H9 (cell line): ENCODE measurements at regions not wholly inside any gene's neighbourhood (a gene's known extent, or its start where the extent isn't known, plus 50 kb on each side); places are given as distances from the start of the nearest gene placed in this dataset.

Source experiments
- DNase-seq: peaks from one replicate; pipeline ENCODE4 v3.0.0-alpha.2; 2017
- H2AFZ ChIP-seq: one replicate; pipeline ENCODE4 v1.6.1; 2013; ENCODE audit warnings: mild to moderate bottlenecking, low read length, control low read depth, moderate library complexity
- H2AK5ac ChIP-seq: 2 replicates; pipeline ENCODE4 v1.6.1; 2013; ENCODE audit warnings: low read length, control low read depth, mixed read lengths; ENCODE audit not compliant: insufficient read length
- H2BK120ac ChIP-seq: one replicate; pipeline ENCODE4 v1.6.1; 2013; ENCODE audit warnings: low read depth, mild to moderate bottlenecking, low read length, control low read depth, inconsistent platforms; ENCODE audit not compliant: poor library complexity, severe bottlenecking
- H2BK12ac ChIP-seq: 2 replicates; pipeline ENCODE4 v1.6.1; 2013; ENCODE audit warnings: low read length, control low read depth, mixed read lengths, low read depth; ENCODE audit not compliant: insufficient read length
- H2BK15ac ChIP-seq: 2 replicates; pipeline ENCODE4 v1.6.1; 2013; ENCODE audit warnings: low read depth, low read length, control low read depth
- H2BK20ac ChIP-seq: one replicate; pipeline ENCODE4 v1.6.1; 2013; ENCODE audit warnings: low read depth, mild to moderate bottlenecking, low read length, control low read depth, inconsistent platforms; ENCODE audit not compliant: poor library complexity, severe bottlenecking
- H2BK5ac ChIP-seq: 2 replicates; pipeline ENCODE4 v1.6.1; 2013; ENCODE audit warnings: low read length, control low read depth, mixed read lengths; ENCODE audit not compliant: insufficient read length
- H3K14ac ChIP-seq: 2 replicates; pipeline ENCODE4 v1.6.1; 2013; ENCODE audit warnings: low read length, control low read depth; ENCODE audit not compliant: insufficient read depth
- H3K18ac ChIP-seq: 2 replicates; pipeline ENCODE4 v1.6.1; 2013; ENCODE audit warnings: low read depth, mild to moderate bottlenecking, mixed read lengths, low read length, control low read depth; ENCODE audit not compliant: insufficient read length
- H3K23ac ChIP-seq: 2 replicates; pipeline ENCODE4 v1.6.1; 2013; ENCODE audit warnings: low read length, control low read depth, mixed read lengths, low read depth; ENCODE audit not compliant: insufficient read length
- H3K23me2 ChIP-seq: 2 replicates; pipeline ENCODE4 v1.6.1; 2013; ENCODE audit warnings: low read depth, mild to moderate bottlenecking, mixed read lengths, low read length, control low read depth; ENCODE audit not compliant: insufficient read length, poor library complexity, severe bottlenecking
- H3K27ac ChIP-seq: 2 replicates; pipeline ENCODE4 v1.5.1; 2013; ENCODE audit warnings: low read length, control low read depth, mixed read lengths, low read depth; ENCODE audit not compliant: insufficient read length
- H3K27me3 ChIP-seq: 2 replicates; pipeline ENCODE4 v1.6.1; 2013; ENCODE audit warnings: low read length, control low read depth, inconsistent platforms; ENCODE audit not compliant: insufficient read depth
- H3K4ac ChIP-seq: 2 replicates; pipeline ENCODE4 v1.6.1; 2013; ENCODE audit warnings: low read depth, mild to moderate bottlenecking, control low read depth, inconsistent platforms, low read length, moderate library complexity
- H3K4me1 ChIP-seq: 2 replicates; pipeline ENCODE4 v1.6.1; 2013; ENCODE audit warnings: low read length, control low read depth, inconsistent platforms; ENCODE audit not compliant: insufficient read depth
- H3K4me2 ChIP-seq: 2 replicates; pipeline ENCODE4 v1.6.1; 2013; ENCODE audit warnings: low read length, control low read depth, mixed read lengths; ENCODE audit not compliant: insufficient read length, insufficient read depth
- H3K56ac ChIP-seq: 2 replicates; pipeline ENCODE4 v1.6.1; 2013; ENCODE audit warnings: low read depth, mild to moderate bottlenecking, mixed read lengths, low read length, control low read depth; ENCODE audit not compliant: insufficient read length
- H3K79me1 ChIP-seq: 2 replicates; pipeline ENCODE4 v1.6.1; 2013; ENCODE audit warnings: low read depth, mild to moderate bottlenecking, moderate library complexity, low read length, control low read depth, inconsistent platforms; ENCODE audit not compliant: insufficient read depth, poor library complexity, severe bottlenecking
- H3K79me2 ChIP-seq: 2 replicates; pipeline ENCODE4 v1.6.1; 2013; ENCODE audit warnings: low read length, control low read depth, inconsistent platforms; ENCODE audit not compliant: insufficient read depth
- H3K9ac ChIP-seq: 2 replicates; pipeline ENCODE4 v1.6.1; 2013; ENCODE audit warnings: low read length, control low read depth, mixed read lengths; ENCODE audit not compliant: insufficient read length; ENCODE audit errors: extremely low read depth
- H3K9me3 ChIP-seq: one replicate; pipeline ENCODE4 v1.6.1; 2013; ENCODE audit warnings: low read depth, low read length, inconsistent platforms; ENCODE audit not compliant: control insufficient read depth
- H3T11ph ChIP-seq: one replicate; pipeline ENCODE4 v1.6.1; 2013; ENCODE audit warnings: mild to moderate bottlenecking, low read length, control low read depth, inconsistent platforms
- H4K20me1 ChIP-seq: one replicate; pipeline ENCODE4 v1.6.1; 2013; ENCODE audit not compliant: control insufficient read depth, insufficient read length, insufficient read depth
- H4K5ac ChIP-seq: 2 replicates; pipeline ENCODE4 v1.6.1; 2013; ENCODE audit warnings: low read depth, mild to moderate bottlenecking, mixed read lengths, low read length, control low read depth; ENCODE audit not compliant: insufficient read length
- H4K8ac ChIP-seq: replicated peaks from 2 replicates; pipeline ENCODE4 v1.6.1; 2013; ENCODE audit warnings: low read length, control low read depth, mixed read lengths, low read depth; ENCODE audit not compliant: insufficient read length
- H4K91ac ChIP-seq: 2 replicates; pipeline ENCODE4 v1.6.1; 2013; ENCODE audit warnings: low read depth, mild to moderate bottlenecking, moderate library complexity, mixed read lengths, low read length, control low read depth; ENCODE audit not compliant: insufficient read length
- H3K27ac Mint-ChIP-seq, 3 experiments: 2 replicates in 2 of 3; 3 replicates in 1 of 3; pipeline ENCODE4 v1.8.0; 2020 to 2021; ENCODE audit warnings: mixed read lengths in 3 of 3, mild to moderate bottlenecking in 1 of 3, moderate library complexity in 1 of 3
- H3K27me3 Mint-ChIP-seq: 2 replicates; pipeline ENCODE4 v1.8.0; 2021; ENCODE audit warnings: low read depth, mild to moderate bottlenecking, moderate library complexity, mixed read lengths
- H3K36me3 Mint-ChIP-seq, 3 experiments: 2 replicates in 2 of 3; 3 replicates in 1 of 3; pipeline ENCODE4 v1.8.0; 2020 to 2021; ENCODE audit warnings: low read depth in 3 of 3, mixed read lengths in 3 of 3; ENCODE audit not compliant: insufficient read depth in 1 of 3
- H3K4me1 Mint-ChIP-seq, 2 experiments: 2 replicates each; pipeline ENCODE4 v1.8.0; 2020; ENCODE audit warnings: mixed read lengths in 2 of 2
- H3K4me3 Mint-ChIP-seq, 2 experiments: 2 replicates in 1 of 2; 3 replicates in 1 of 2; pipeline ENCODE4 v1.8.0; 2020 to 2021; ENCODE audit warnings: mild to moderate bottlenecking in 2 of 2, mixed read lengths in 2 of 2, moderate library complexity in 1 of 2
- H3K9me3 Mint-ChIP-seq, 2 experiments: 2 replicates in 1 of 2; 3 replicates in 1 of 2; pipeline ENCODE4 v1.8.0; 2020; ENCODE audit warnings: mild to moderate bottlenecking in 2 of 2, mixed read lengths in 2 of 2, moderate library complexity in 1 of 2
- WGBS: extraction: QIAGEN DNeasy Blood & Tissue Kit; methylation state at CpG from one replicate; pipeline ENCODE4 v1.1.7; 2013; ENCODE audit warnings: missing lambda C conversion rate, low lambda C conversion rate, mixed read lengths; ENCODE audit not compliant: insufficient read length; ENCODE audit errors: extremely low coverage; 5-methylcytosine and 5-hydroxymethylcytosine counted together
- TF ChIP-seq, protein P1 (sequence below): fragments of 200-600 bp; sonication (generic); conservative IDR thresholded peaks from 3 replicates; pipeline ENCODE4 v1.8.0; 2021; ENCODE audit warnings: antibody characterized with exemption, mild to moderate bottlenecking

DNA sequence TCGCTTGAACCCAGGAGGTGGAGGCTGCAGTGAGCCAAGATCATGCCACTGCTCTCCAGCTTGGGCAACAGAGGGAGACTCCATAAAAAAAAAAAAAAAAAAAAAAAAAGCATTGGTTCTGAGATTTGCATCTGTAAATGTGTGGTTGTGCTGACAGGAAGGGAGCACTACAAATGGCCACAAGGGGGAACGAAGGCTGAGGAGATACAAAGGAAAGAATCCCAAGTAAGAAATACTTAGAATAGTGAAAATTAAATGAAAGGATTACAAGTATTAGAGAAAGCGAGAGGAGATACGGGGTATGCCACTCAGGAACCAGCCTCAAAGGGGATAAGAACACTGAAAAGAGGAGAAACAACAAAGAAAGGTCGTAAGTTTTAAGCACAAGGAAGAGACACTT is 284.9 kb downstream of the KLF12 start:
- Histone ChIP-seq H3K4me1 (peaks cover 4% of the 10 kb centered on the region; the same call in 1 of the 2 replicates), H3K23ac (no peak overlapping the region), H3K4me2 (no peak overlapping the region), H2BK5ac (no peak overlapping the region), H2AK5ac (no peak overlapping the region), H3K14ac (no peak overlapping the region), H3K9ac (no peak overlapping the region), H2BK20ac (no peak overlapping the region), H3K9me3 (no peaks in the 10 kb centered on the region), H4K20me1 (no peaks in the 10 kb centered on the region), H4K91ac (no peak overlapping the region), H3K27me3 (no peaks in the 10 kb centered on the region), H3K79me1 (no peaks in the 10 kb centered on the region), H3T11ph (no peak overlapping the region), H2BK120ac (no peak overlapping the region), H2AFZ (peak overlapping the region; percentile 68), H3K18ac (no peak overlapping the region), H3K23me2 (no peaks in the 10 kb centered on the region), H4K8ac (no peak overlapping the region), H4K5ac (no peak overlapping the region), H2BK15ac (no peak overlapping the region), H3K4ac (no peak overlapping the region), H3K27ac (no peak overlapping the region), H2BK12ac (no peak overlapping the region), H3K56ac (no peak overlapping the region), H3K79me2 (no peaks in the 10 kb centered on the region)
- peak; percentile 64 for DNase-seq
- no peaks in the 10 kb centered on the region for H3K27me3 Mint-ChIP-seq
- H3K36me3 Mint-ChIP-seq, result peaks cover 0 to 4% (median 2%) of the 10 kb centered on the region in 3 experiments; a peak in 2 of 7 replicates
- no peak overlapping the region for H3K4me3 Mint-ChIP-seq
- peaks cover 20% of the 10 kb centered on the region in 2 experiments for H3K4me1 Mint-ChIP-seq
- peak overlapping the region; percentile 88 to 90 (median 89); a peak in 6 of 7 replicates for H3K27ac Mint-ChIP-seq
- H3K9me3 Mint-ChIP-seq, result no peaks in the 10 kb centered on the region
- TF ChIP-seq, protein P1, sequence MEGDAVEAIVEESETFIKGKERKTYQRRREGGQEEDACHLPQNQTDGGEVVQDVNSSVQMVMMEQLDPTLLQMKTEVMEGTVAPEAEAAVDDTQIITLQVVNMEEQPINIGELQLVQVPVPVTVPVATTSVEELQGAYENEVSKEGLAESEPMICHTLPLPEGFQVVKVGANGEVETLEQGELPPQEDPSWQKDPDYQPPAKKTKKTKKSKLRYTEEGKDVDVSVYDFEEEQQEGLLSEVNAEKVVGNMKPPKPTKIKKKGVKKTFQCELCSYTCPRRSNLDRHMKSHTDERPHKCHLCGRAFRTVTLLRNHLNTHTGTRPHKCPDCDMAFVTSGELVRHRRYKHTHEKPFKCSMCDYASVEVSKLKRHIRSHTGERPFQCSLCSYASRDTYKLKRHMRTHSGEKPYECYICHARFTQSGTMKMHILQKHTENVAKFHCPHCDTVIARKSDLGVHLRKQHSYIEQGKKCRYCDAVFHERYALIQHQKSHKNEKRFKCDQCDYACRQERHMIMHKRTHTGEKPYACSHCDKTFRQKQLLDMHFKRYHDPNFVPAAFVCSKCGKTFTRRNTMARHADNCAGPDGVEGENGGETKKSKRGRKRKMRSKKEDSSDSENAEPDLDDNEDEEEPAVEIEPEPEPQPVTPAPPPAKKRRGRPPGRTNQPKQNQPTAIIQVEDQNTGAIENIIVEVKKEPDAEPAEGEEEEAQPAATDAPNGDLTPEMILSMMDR, result peak; percentile 70
- WGBS, result no CpG with 5 or more reads among the region's 5 CpGs
